GM12878 (cell line): ENCODE measurements at regions not wholly inside any gene's neighbourhood (a gene's known extent, or its start where the extent isn't known, plus 50 kb on each side); places are given as distances from the start of the nearest gene placed in this dataset.

ENCODE experiments used
- CTCF ChIP-seq, 3 experiments: IDR thresholded peaks in 2 of 3; conservative IDR thresholded peaks in 1 of 3; 2 replicates each; pipeline ENCODE4 v1.5.1; 2011; ENCODE audit warnings: low read depth in 3 of 3, low read length in 3 of 3, mild to moderate bottlenecking in 3 of 3, control low read depth in 2 of 3, moderate library complexity in 2 of 3, inconsistent platforms in 1 of 3, mixed read lengths in 1 of 3; ENCODE audit not compliant: control insufficient read depth in 2 of 3, insufficient read depth in 1 of 3; ENCODE audit errors: extremely low read depth in 1 of 3
- DPF2 ChIP-seq: fragments of 450-650 bp; IDR thresholded peaks from 2 replicates; pipeline ENCODE4 v1.6.1; 2017; ENCODE audit warnings: mild to moderate bottlenecking
- EZH2 ChIP-seq: IDR thresholded peaks from 2 replicates; pipeline ENCODE4 v1.6.1; 2012; ENCODE audit warnings: low read depth, mild to moderate bottlenecking, control low read depth, inconsistent platforms, low read length, borderline replicate concordance; ENCODE audit not compliant: control insufficient read depth
- GABPA ChIP-seq: IDR thresholded peaks from 2 replicates; pipeline ENCODE4 v1.6.1; 2014; ENCODE audit warnings: antibody characterized with exemption, low read depth, mild to moderate bottlenecking, inconsistent platforms
- JUNB ChIP-seq: IDR thresholded peaks from 2 replicates; pipeline ENCODE4 v1.6.1; 2016; ENCODE audit warnings: antibody characterized with exemption, mild to moderate bottlenecking
- LARP7 ChIP-seq: fragments of 450-650 bp; IDR thresholded peaks from 2 replicates; pipeline ENCODE4 v1.6.1; 2017; ENCODE audit warnings: mild to moderate bottlenecking
- POLR2AphosphoS5 ChIP-seq: IDR thresholded peaks from 2 replicates; pipeline ENCODE4 v1.6.1; 2011; ENCODE audit warnings: mild to moderate bottlenecking, low read length, inconsistent platforms
- SIN3A ChIP-seq: IDR thresholded peaks from 2 replicates; pipeline ENCODE4 v1.6.1; 2012; ENCODE audit warnings: low read depth, low read length, improper control_type of control experiment
- SMC3 ChIP-seq: IDR thresholded peaks from 2 replicates; pipeline ENCODE4 v1.6.1; 2011; ENCODE audit warnings: low read length, improper control_type of control experiment, borderline replicate concordance
- SP1 ChIP-seq: IDR thresholded peaks from one replicate; pipeline ENCODE4 v1.6.1; 2011; ENCODE audit warnings: low read depth, low read length
- SRF ChIP-seq, 2 experiments: IDR thresholded peaks; 2 replicates each; pipeline ENCODE4 v1.6.1; 2011; ENCODE audit warnings: low read depth in 2 of 2, low read length in 2 of 2, mild to moderate bottlenecking in 1 of 2, moderate library complexity in 1 of 2
- TAF1 ChIP-seq: IDR thresholded peaks from 2 replicates; pipeline ENCODE4 v1.6.1; 2011; ENCODE audit warnings: mild to moderate bottlenecking, low read depth, low read length, borderline replicate concordance
- ZZZ3 ChIP-seq: IDR thresholded peaks from 2 replicates; pipeline ENCODE4 v1.6.1; 2011; ENCODE audit warnings: low read depth; ENCODE audit not compliant: control insufficient read depth, insufficient read length

GRCh38 chr17:71470062-71470461 is 650.8 kb upstream of the SOX9 start:
- no peak for TF ChIP-seq LARP7
- no peak for TF ChIP-seq ZZZ3
- no peak for TF ChIP-seq SIN3A
- no peak for TF ChIP-seq EZH2
- no peak for TF ChIP-seq POLR2AphosphoS5
- TF ChIP-seq CTCF (IDR thresholded peaks at IDR 0.05 in 2 of 3, conservative IDR thresholded peaks at IDR 0.05 in 1 of 3; ENCODE audit: control insufficient read depth in 2 of 3, extremely low read depth in 1 of 3, insufficient read depth in 1 of 3, low read depth in 3 of 3, low read length in 3 of 3): no peak
- TF ChIP-seq TAF1: no peak
- no peak for TF ChIP-seq JUNB
- TF ChIP-seq GABPA: no peak
- TF ChIP-seq SMC3: no peak
- TF ChIP-seq SP1: no peak
- no peak for TF ChIP-seq DPF2
- TF ChIP-seq SRF (IDR thresholded peaks at IDR 0.05; ENCODE audit: low read depth in 2 of 2, low read length in 2 of 2): no peak
